ENCODE measurements at regions not wholly inside any gene's neighbourhood (a gene's known extent, or its start where the extent isn't known, plus 50 kb on each side); places are given as distances from the start of the nearest gene placed in this dataset.

DNA sequence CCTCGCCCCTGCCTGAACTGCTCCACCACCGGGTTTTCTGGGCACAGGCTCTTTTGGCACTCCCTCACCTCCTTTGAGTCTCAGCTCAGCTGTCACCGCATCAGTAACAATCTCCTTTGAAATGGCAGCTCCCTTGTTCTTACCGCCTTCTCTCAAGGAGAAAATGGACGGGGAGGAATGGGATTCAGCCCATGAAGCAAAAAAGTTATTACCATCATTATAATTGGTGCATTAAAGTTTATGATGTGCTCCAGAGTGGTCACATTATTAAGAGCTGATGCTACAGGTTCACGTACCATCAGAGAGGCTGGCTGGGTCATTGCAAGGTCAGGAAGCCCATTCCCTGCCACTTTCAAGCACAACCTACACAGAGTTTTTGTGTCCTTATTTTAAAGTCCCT, 344.7 kb downstream of the AGTPBP1 start:
- TF ChIP-seq CTCF (IDR thresholded peaks at IDR 0.05): no peak
- DNase-seq (ENCODE audit: low spot score): no peak
- Histone ChIP-seq H3K4me3 (no peak overlapping the region), H3K27ac (no peak overlapping the region)

- no peak for DNase-seq (ENCODE audit: low spot score)
- TF ChIP-seq CTCF (IDR thresholded peaks at IDR 0.05): no peak
- Histone ChIP-seq H3K27ac (no peak overlapping the region), H3K4me3 (no peak overlapping the region)
Observed at GRCh38 chr9:85392260-85392659, 349.5 kb downstream of the AGTPBP1 start.

- no peak overlapping the region for H3K27ac ChIP-seq
- no peak for TF ChIP-seq CTCF (IDR thresholded peaks at IDR 0.05)
- no peak for DNase-seq (ENCODE audit: low spot score)
- no peak overlapping the region for H3K4me3 ChIP-seq
Observed at GRCh38 chr9:85377731-85378289, 363.9 kb downstream of the AGTPBP1 start.

DNA sequence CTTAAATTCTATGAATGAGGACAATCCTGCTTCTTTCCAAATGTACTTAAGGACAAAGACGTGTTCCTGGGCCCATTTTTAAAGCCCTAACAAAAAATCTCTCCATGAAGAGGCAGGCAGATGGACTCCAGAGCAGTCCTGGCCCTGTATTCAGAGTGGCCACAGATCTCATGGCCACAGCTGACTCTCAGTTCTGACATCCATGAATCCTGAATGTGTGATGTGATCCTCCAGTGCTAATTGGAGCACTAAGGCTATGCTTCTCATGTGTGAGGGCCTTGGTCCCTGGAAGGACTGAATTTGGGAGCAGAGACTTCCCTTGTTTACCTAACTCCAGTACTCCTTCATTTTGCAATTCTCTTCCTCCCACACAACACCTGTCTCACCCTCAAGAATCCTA, 373.0 kb downstream of the AGTPBP1 start:
- Histone ChIP-seq H3K4me3 (no peak overlapping the region), H3K27ac (no peak overlapping the region)
- DNase-seq (ENCODE audit: low spot score): no peak
- no peak for TF ChIP-seq CTCF (IDR thresholded peaks at IDR 0.05)

- no peak overlapping the region for H3K27ac ChIP-seq
- no peak for TF ChIP-seq CTCF (IDR thresholded peaks at IDR 0.05)
- no peak for DNase-seq (ENCODE audit: low spot score)
- H3K4me3 ChIP-seq: no peak overlapping the region
Observed at GRCh38 chr9:85359161-85359560, 382.6 kb downstream of the AGTPBP1 start.

- no peak overlapping the region for H3K27ac ChIP-seq
- no peak for TF ChIP-seq CTCF (IDR thresholded peaks at IDR 0.05)
- H3K4me3 ChIP-seq: no peak overlapping the region
- no peak for DNase-seq (ENCODE audit: low spot score)
Observed at GRCh38 chr9:85349046-85349445, 392.7 kb downstream of the AGTPBP1 start.

GRCh38 chr9:85347541-85347940, 394.2 kb downstream of the AGTPBP1 start:
- no peak for TF ChIP-seq CTCF (IDR thresholded peaks at IDR 0.05)
- DNase-seq (ENCODE audit: low spot score): no peak
- Histone ChIP-seq H3K4me3 (no peak overlapping the region), H3K27ac (no peak overlapping the region)
